Activated CD8-positive, alpha-beta memory T cell treated with anti-CD3 and anti-CD28 coated beads, Interleukin-2, amount 10 ng/mL, durations not matched to agents 7 days and 5 days (primary cell): ENCODE measurements at regions not wholly inside any gene's neighbourhood (a gene's known extent, or its start where the extent isn't known, plus 50 kb on each side); places are given as distances from the start of the nearest gene placed in this dataset.

Experiments
- ATAC-seq: fragments of 150-1000 bp; cut with Tn5 transposase; one replicate; pipeline ENCODE4 v1.10.0; 2021; ENCODE audit warnings: moderate library complexity
- CTCF ChIA-PET: fragments of 350-600 bp; sonication (Branson Sonifier 250); formaldehyde crosslinking; loops from one replicate; lab custom pipeline; 2021; ENCODE audit warnings: antibody characterized with exemption; lab: Charles Lee
- DNase-seq: peaks from one replicate; pipeline ENCODE4 v3.0.0-alpha.2; 2020
- H3K27ac Mint-ChIP-seq: one replicate; pipeline ENCODE4 v1.8.0; 2021; ENCODE audit warnings: mild to moderate bottlenecking, mixed read lengths
- H3K27me3 Mint-ChIP-seq: one replicate; pipeline ENCODE4 v1.8.0; 2021; ENCODE audit warnings: mixed read lengths
- H3K36me3 Mint-ChIP-seq: one replicate; pipeline ENCODE4 v1.8.0; 2021; ENCODE audit warnings: mild to moderate bottlenecking, mixed read lengths
- H3K4me1 Mint-ChIP-seq: one replicate; pipeline ENCODE4 v1.8.0; 2021; ENCODE audit warnings: mixed read lengths
- H3K4me3 Mint-ChIP-seq: one replicate; pipeline ENCODE4 v1.8.0; 2021; ENCODE audit warnings: mild to moderate bottlenecking, moderate library complexity, mixed read lengths
- H3K9me3 Mint-ChIP-seq: one replicate; pipeline ENCODE4 v1.8.0; 2022; ENCODE audit warnings: low read depth, mixed read lengths

GRCh38 chr4:129232589-129233337, 136.8 kb downstream of the C4orf33 start:
- Mint-ChIP-seq H3K9me3 (no peaks in the 10 kb centered on the region), H3K36me3 (no peaks in the 10 kb centered on the region), H3K27me3 (peaks cover 8% of the 10 kb centered on the region), H3K27ac (no peak overlapping the region), H3K4me3 (no peak overlapping the region), H3K4me1 (no peaks in the 10 kb centered on the region)
- CTCF ChIA-PET, result no interaction called here
- DNase-seq (no peak), ATAC-seq (no peak)

DNA sequence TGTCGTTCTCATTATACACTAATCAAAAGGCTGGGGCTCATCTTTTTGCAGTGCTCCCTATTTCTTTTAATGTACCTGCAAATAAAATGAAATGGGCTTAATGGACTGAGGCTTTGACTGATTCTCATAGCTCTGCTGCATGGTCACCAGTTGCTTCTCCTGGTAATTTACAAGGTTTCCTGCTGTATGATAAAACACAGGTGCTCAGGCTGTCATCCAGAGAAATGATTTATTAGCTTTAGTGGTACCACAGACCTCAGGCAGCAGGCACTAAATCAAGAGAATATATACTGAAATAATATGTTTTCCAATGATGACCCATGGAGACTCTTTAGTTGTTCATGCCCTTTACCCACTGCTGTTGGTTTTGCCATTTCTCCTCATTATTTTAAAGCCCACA, 137.7 kb downstream of the C4orf33 start:
- Mint-ChIP-seq H3K4me1 (no peaks in the 10 kb centered on the region), H3K27me3 (peaks cover 8% of the 10 kb centered on the region), H3K36me3 (no peaks in the 10 kb centered on the region), H3K27ac (no peak overlapping the region), H3K9me3 (no peaks in the 10 kb centered on the region), H3K4me3 (no peak overlapping the region)
- no peak for DNase-seq
- no peak for ATAC-seq
- CTCF ChIA-PET, result no interaction called here

DNA sequence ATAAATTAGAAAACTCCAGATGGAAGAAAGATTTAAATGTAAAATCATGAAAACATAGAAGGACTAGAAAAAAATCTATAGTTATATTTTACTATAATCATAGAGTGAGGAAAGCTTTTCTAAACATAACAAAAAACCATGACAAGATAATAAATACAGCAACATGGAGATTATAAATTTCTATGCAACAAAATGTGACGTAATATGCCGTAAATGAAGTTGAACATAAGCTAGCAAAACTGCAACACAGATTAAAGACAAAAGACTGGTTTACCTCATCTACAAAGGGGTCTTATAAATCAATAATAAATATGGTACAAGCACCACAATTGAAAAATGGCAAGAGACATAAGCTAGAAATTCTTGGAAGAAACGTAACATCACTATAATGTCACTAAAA, 140.4 kb downstream of the C4orf33 start:
- Mint-ChIP-seq H3K9me3 (no peaks in the 10 kb centered on the region), H3K4me1 (no peaks in the 10 kb centered on the region), H3K36me3 (no peaks in the 10 kb centered on the region), H3K27me3 (peaks cover 8% of the 10 kb centered on the region), H3K4me3 (no peak overlapping the region), H3K27ac (no peak overlapping the region)
- ATAC-seq (no peak), DNase-seq (no peak)
- CTCF ChIA-PET, result no interaction called here

DNA sequence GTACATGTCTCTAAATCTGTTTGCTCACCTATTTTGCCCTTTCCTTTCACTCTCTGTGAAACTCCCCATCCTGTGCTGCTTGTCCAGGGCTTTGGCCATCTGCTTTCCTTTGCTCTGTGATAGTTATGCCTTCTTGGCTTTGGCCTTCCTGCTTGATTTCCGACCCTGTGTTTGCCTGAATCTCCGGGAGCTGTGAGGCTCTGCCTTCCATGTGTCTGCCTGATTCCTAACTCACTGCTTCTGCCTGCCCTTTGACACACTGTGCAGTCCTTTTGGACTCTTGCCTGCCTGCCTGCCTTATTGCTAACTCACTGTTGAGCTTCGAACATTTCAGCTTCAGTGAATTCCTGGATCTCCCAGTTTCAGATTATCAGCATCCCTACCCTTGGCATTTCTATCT, 143.1 kb downstream of the C4orf33 start:
- H3K4me1 Mint-ChIP-seq, result no peaks in the 10 kb centered on the region
- H3K36me3 Mint-ChIP-seq, result no peaks in the 10 kb centered on the region
- no peak overlapping the region for H3K27ac Mint-ChIP-seq
- DNase-seq (no peak), ATAC-seq (no peak)
- peaks cover 6% of the 10 kb centered on the region for H3K27me3 Mint-ChIP-seq
- no peak overlapping the region for H3K4me3 Mint-ChIP-seq
- no peaks in the 10 kb centered on the region for H3K9me3 Mint-ChIP-seq
- CTCF ChIA-PET, result no interaction called here

GRCh38 chr4:129240816-129241215, 144.9 kb downstream of the C4orf33 start:
- ATAC-seq, result no peak
- peaks cover 9% of the 10 kb centered on the region for H3K27me3 Mint-ChIP-seq
- CTCF ChIA-PET, result no interaction called here
- no peak overlapping the region for H3K27ac Mint-ChIP-seq
- no peak overlapping the region for H3K4me3 Mint-ChIP-seq
- H3K4me1 Mint-ChIP-seq, result no peaks in the 10 kb centered on the region
- H3K36me3 Mint-ChIP-seq, result no peaks in the 10 kb centered on the region
- DNase-seq, result no peak
- no peaks in the 10 kb centered on the region for H3K9me3 Mint-ChIP-seq

- Mint-ChIP-seq H3K4me3 (no peak overlapping the region), H3K27ac (no peak overlapping the region), H3K27me3 (peaks cover 7% of the 10 kb centered on the region), H3K9me3 (no peaks in the 10 kb centered on the region), H3K36me3 (no peaks in the 10 kb centered on the region), H3K4me1 (no peaks in the 10 kb centered on the region)
- CTCF ChIA-PET, result no interaction called here
- DNase-seq, result no peak
- no peak for ATAC-seq
These were observed 150.2 kb downstream of the C4orf33 start for GRCh38 chr4:129246145-129246544.

GRCh38 chr4:129246910-129247461, 151.0 kb downstream of the C4orf33 start:
- Mint-ChIP-seq H3K27ac (no peak overlapping the region), H3K4me1 (no peaks in the 10 kb centered on the region), H3K36me3 (no peaks in the 10 kb centered on the region), H3K4me3 (no peak overlapping the region), H3K27me3 (peaks cover 7% of the 10 kb centered on the region), H3K9me3 (no peaks in the 10 kb centered on the region)
- DNase-seq (no peak), ATAC-seq (no peak)
- CTCF ChIA-PET, result no interaction called here

DNA sequence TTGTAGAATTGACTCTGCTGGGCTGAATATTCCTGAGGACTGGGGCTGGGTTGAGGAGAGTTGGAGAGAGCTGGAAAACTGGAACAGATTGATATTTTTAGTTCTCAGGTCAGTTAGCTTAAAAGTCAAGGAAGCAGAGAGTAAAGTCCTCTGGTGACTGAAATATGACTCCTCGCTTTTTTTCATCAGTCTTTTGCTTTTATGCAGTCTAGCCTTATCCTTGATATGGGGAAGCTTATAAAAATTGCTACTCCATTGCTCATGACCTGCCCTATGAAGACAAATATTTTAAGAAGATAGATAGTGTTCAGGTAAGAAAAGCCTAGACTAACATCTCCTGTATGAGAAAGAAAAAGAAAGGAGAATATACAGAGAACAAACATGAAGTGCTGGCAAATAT, 152.7 kb downstream of the C4orf33 start:
- ATAC-seq, result no peak
- no peak for DNase-seq
- no peak overlapping the region for H3K4me3 Mint-ChIP-seq
- no peaks in the 10 kb centered on the region for H3K4me1 Mint-ChIP-seq
- CTCF ChIA-PET, result no interaction called here
- H3K27ac Mint-ChIP-seq, result no peak overlapping the region
- no peaks in the 10 kb centered on the region for H3K9me3 Mint-ChIP-seq
- no peaks in the 10 kb centered on the region for H3K36me3 Mint-ChIP-seq
- peaks cover 11% of the 10 kb centered on the region for H3K27me3 Mint-ChIP-seq

DNA sequence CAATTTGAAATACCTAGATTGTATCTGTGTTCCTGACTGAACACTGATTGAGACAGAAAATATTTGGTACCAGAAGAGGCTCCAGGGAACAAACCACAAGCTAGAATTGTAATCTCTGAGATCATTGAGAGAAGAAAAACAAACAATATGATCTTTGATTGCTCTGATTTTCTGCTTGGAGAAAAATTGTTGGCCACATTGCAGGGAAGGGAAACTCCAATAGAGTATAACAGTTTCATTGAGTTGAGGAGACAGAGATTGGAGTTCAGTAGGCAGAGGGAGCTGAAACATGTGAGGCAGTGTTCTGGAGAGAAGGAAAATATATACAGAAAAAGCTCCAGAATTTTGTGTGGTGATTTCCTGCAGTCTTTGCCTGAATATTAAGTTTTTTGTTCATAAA, 158.2 kb downstream of the C4orf33 start:
- no peaks in the 10 kb centered on the region for H3K9me3 Mint-ChIP-seq
- CTCF ChIA-PET, result no interaction called here
- H3K27me3 Mint-ChIP-seq, result peaks cover 12% of the 10 kb centered on the region
- H3K4me3 Mint-ChIP-seq, result no peak overlapping the region
- ATAC-seq (no peak), DNase-seq (no peak)
- H3K27ac Mint-ChIP-seq, result no peak overlapping the region
- H3K4me1 Mint-ChIP-seq, result no peaks in the 10 kb centered on the region
- no peaks in the 10 kb centered on the region for H3K36me3 Mint-ChIP-seq

DNA sequence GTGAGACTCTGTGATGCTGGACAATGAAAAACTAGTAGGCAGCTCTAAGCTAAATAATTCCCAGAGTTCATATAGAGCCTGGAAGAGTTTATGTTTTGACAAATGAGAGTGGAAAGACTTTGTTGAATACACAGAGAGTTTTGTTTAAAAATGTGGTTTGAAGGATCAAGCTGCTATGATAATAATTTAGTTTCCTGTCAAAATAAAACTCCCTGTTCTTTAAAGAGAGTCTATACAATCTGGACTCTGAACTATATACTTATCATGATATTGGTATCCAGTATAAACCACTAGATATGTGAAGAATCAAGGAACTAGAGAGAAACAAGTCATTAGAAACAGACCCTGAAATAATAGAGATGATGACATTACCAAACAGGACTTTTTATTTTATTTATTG, 158.6 kb downstream of the C4orf33 start:
- CTCF ChIA-PET, result no interaction called here
- ATAC-seq, result no peak
- no peak overlapping the region for H3K27ac Mint-ChIP-seq

GRCh38 chr4:129261584-129261983, 165.6 kb downstream of the C4orf33 start:
- DNase-seq (no peak), ATAC-seq (no peak)
- no peak overlapping the region for H3K4me3 Mint-ChIP-seq
- no peak overlapping the region for H3K27ac Mint-ChIP-seq
- peaks cover 6% of the 10 kb centered on the region for H3K27me3 Mint-ChIP-seq
- CTCF ChIA-PET, result no interaction called here
- peaks cover 13% of the 10 kb centered on the region for H3K4me1 Mint-ChIP-seq
- no peaks in the 10 kb centered on the region for H3K9me3 Mint-ChIP-seq
- H3K36me3 Mint-ChIP-seq, result no peaks in the 10 kb centered on the region

More for the DNA sequence above, 158.6 kb downstream of the C4orf33 start:
- Mint-ChIP-seq H3K27me3 (peaks cover 12% of the 10 kb centered on the region), H3K4me1 (no peaks in the 10 kb centered on the region), H3K36me3 (no peaks in the 10 kb centered on the region), H3K4me3 (no peak overlapping the region), H3K9me3 (no peaks in the 10 kb centered on the region)
- DNase-seq, result no peak

GRCh38 chr4:129264008-129264657, 168.2 kb downstream of the C4orf33 start:
- peaks cover 7% of the 10 kb centered on the region for H3K27me3 Mint-ChIP-seq
- DNase-seq, result peak; percentile 42
- ATAC-seq, result peak; percentile 79
- H3K9me3 Mint-ChIP-seq, result no peaks in the 10 kb centered on the region
- no peaks in the 10 kb centered on the region for H3K36me3 Mint-ChIP-seq
- CTCF ChIA-PET, result no interaction called here
- peak overlapping the region; percentile 32 for H3K4me3 Mint-ChIP-seq
- H3K4me1 Mint-ChIP-seq, result peaks cover 13% of the 10 kb centered on the region
- H3K27ac Mint-ChIP-seq, result peak overlapping the region; percentile 69

DNA sequence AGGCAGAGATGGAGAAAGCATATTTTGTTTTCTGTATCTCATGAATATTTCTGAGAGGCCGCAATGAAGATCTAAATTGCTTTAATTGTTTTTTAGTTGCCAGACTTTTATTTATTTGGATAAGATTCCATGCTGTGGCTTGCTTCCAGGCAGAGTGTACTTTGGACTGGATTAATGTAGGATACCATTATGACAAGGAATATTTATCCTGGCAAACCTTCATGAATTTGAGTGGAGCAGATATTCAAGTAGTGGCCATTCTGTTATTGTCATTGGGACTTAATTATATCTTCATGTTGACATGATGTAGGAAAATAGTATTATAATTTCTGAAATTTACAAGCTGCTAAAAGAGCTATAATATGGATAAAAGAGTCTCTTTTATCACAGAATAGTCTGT, 182.9 kb downstream of the C4orf33 start:
- DNase-seq (no peak), ATAC-seq (no peak)
- Mint-ChIP-seq H3K4me3 (no peak overlapping the region), H3K4me1 (no peaks in the 10 kb centered on the region), H3K9me3 (no peaks in the 10 kb centered on the region), H3K27me3 (peaks cover 2% of the 10 kb centered on the region), H3K27ac (no peak overlapping the region), H3K36me3 (no peaks in the 10 kb centered on the region)
- CTCF ChIA-PET, result no interaction called here

- no peaks in the 10 kb centered on the region for H3K36me3 Mint-ChIP-seq
- ATAC-seq (no peak), DNase-seq (no peak)
- H3K4me1 Mint-ChIP-seq, result no peaks in the 10 kb centered on the region
- CTCF ChIA-PET, result no interaction called here
- no peak overlapping the region for H3K4me3 Mint-ChIP-seq
- H3K27ac Mint-ChIP-seq, result no peak overlapping the region
- H3K9me3 Mint-ChIP-seq, result no peaks in the 10 kb centered on the region
- peaks cover 2% of the 10 kb centered on the region for H3K27me3 Mint-ChIP-seq
These were observed 186.3 kb downstream of the C4orf33 start for GRCh38 chr4:129282293-129282692.
